ENCODE measurements at regions not wholly inside any gene's neighbourhood (a gene's known extent, or its start where the extent isn't known, plus 50 kb on each side); places are given as distances from the start of the nearest gene placed in this dataset.

- H3K4me3 ChIP-seq (replicated peaks; ENCODE audit: insufficient read depth, low read length) = no peak overlapping the region
- H3K27me3 ChIP-seq (ENCODE audit: insufficient read depth, poor library complexity, severe bottlenecking) = no peaks in the 10 kb centered on the region
- no peak for DNase-seq (ENCODE audit: low read depth in 1 of 2, low spot score in 1 of 2)
- TF ChIP-seq GABPA (IDR thresholded peaks at IDR 0.05; ENCODE audit: low read depth) (no peak), CTCF (IDR thresholded peaks at IDR 0.05; ENCODE audit: insufficient read depth, low read length) (no peak), SPI1 (IDR thresholded peaks at IDR 0.05; ENCODE audit: borderline replicate concordance, low read depth) (no peak), POLR2AphosphoS5 (IDR thresholded peaks at IDR 0.05; ENCODE audit: low read depth) (no peak), REST (IDR thresholded peaks at IDR 0.05; ENCODE audit: insufficient replicate concordance, low read depth) (no peak)
- H3K27ac ChIP-seq (replicated peaks) = no peak overlapping the region
Measured at GRCh38 chr14:106683631-106684030, 1157.2 kb downstream of the TMEM121 start.

DNA sequence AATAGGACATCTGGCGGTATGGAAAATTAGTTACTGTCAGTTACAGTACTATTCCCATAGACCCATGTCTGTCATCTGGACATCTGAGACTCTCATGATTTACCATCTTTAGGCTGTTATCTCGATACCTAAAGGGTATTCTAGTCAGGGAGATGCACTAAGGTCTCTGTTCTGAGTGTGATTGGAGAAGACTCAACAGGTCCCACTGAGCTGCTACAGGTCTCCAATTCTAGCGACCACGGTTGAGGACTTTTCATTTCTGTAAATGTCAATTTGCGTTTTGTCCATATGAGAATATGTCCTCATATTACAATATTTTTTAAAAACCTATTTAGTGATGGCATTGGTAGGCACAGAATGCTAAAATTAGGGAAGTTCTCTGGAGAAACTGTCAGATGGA is 1160.2 kb downstream of the TMEM121 start:
- H3K4me3 ChIP-seq (replicated peaks; ENCODE audit: insufficient read depth, low read length) = no peak overlapping the region
- H3K27ac ChIP-seq (replicated peaks) = no peak overlapping the region
- no peak for DNase-seq (ENCODE audit: low read depth in 1 of 2, low spot score in 1 of 2)
- no peaks in the 10 kb centered on the region for H3K27me3 ChIP-seq (ENCODE audit: insufficient read depth, poor library complexity, severe bottlenecking)
- no peak for TF ChIP-seq POLR2AphosphoS5 (IDR thresholded peaks at IDR 0.05; ENCODE audit: low read depth)
- TF ChIP-seq SPI1 (IDR thresholded peaks at IDR 0.05; ENCODE audit: borderline replicate concordance, low read depth) = no peak
- no peak for TF ChIP-seq GABPA (IDR thresholded peaks at IDR 0.05; ENCODE audit: low read depth)
- no peak for TF ChIP-seq REST (IDR thresholded peaks at IDR 0.05; ENCODE audit: insufficient replicate concordance, low read depth)

DNA sequence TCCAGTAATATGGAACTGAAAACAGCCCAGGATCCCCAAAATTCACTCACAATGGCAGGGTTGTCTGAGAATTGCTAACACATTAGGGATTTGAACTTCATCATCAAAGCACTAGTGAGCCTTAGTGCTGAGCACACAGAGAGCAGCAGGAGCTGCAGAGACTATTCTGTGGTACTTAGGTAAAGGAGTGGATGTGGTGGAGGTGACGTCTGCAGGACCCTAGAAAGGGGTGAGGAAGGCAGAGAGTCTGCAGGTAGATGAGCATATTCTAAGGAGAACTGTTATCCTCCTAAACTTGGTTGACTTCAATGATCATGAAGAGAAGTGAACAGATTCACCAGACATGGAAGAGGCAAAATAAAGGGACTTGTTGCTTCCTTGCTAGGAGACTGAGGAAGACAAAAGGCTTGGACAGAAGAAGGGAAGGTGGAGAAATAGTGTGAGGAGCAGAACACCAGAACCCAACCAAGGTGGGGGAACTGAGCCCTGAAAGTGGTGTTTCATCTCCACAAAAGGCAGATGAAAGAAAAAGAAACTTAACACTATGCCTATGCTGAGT is 1164.0 kb downstream of the TMEM121 start:
- Histone ChIP-seq H3K4me3 (replicated peaks; ENCODE audit: insufficient read depth, low read length) (no peak overlapping the region), H3K27ac (replicated peaks) (no peak overlapping the region), H3K27me3 (ENCODE audit: insufficient read depth, poor library complexity, severe bottlenecking) (no peaks in the 10 kb centered on the region)
- no peak for TF ChIP-seq SPI1 (IDR thresholded peaks at IDR 0.05; ENCODE audit: borderline replicate concordance, low read depth)
- TF ChIP-seq CTCF (IDR thresholded peaks at IDR 0.05; ENCODE audit: insufficient read depth, low read length) = no peak
- TF ChIP-seq GABPA (IDR thresholded peaks at IDR 0.05; ENCODE audit: low read depth) = no peak
- TF ChIP-seq POLR2AphosphoS5 (IDR thresholded peaks at IDR 0.05; ENCODE audit: low read depth) = no peak
- no peak for TF ChIP-seq REST (IDR thresholded peaks at IDR 0.05; ENCODE audit: insufficient replicate concordance, low read depth)
- no peak for DNase-seq (ENCODE audit: low read depth in 1 of 2, low spot score in 1 of 2)
